Fibroblast of pulmonary artery (primary cell): ENCODE measurements at regions not wholly inside any gene's neighbourhood (a gene's known extent, or its start where the extent isn't known, plus 50 kb on each side); places are given as distances from the start of the nearest gene placed in this dataset.

Experiments
- DNase-seq: peaks from one replicate; pipeline ENCODE4 v3.0.0-alpha.2; 2010; ENCODE audit warnings: low read depth
- H3K4me3 ChIP-seq: replicated peaks from 2 replicates; pipeline ENCODE4 v1.5.1; 2011; ENCODE audit warnings: low read depth, mild to moderate bottlenecking, control low read depth, low read length, moderate library complexity
- CTCF ChIP-seq: IDR thresholded peaks from 2 replicates; pipeline ENCODE4 v1.5.1; 2011; ENCODE audit warnings: mild to moderate bottlenecking, control low read depth, low read length, inconsistent platforms; ENCODE audit errors: missing control alignments

DNA sequence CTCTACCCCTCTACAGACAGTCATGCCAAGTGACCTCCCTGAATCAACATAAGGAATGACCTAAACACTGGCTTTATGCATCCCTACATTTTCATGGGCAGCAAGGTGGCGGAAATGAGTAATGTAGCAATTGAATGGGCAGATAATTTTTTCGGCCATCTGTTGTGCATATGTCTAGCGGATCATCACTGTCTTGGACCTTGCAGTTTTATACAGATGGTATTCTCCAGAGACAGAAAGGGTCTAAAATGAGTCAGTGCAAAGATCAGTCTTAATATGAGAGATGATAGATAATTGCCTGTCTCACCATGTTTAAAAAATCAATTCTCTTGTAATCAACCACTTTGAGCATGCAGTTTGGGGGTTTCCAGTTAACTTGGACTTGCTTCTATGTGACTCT, 177.3 kb upstream of the DKK2 start:
- no peak for TF ChIP-seq CTCF
- H3K4me3 ChIP-seq = no peak overlapping the region
- DNase-seq = peak; percentile 1

GRCh38 chr4:107212565-107212964, 176.5 kb upstream of the DKK2 start:
- H3K4me3 ChIP-seq = no peak overlapping the region
- no peak for DNase-seq
- TF ChIP-seq CTCF = no peak

DNA sequence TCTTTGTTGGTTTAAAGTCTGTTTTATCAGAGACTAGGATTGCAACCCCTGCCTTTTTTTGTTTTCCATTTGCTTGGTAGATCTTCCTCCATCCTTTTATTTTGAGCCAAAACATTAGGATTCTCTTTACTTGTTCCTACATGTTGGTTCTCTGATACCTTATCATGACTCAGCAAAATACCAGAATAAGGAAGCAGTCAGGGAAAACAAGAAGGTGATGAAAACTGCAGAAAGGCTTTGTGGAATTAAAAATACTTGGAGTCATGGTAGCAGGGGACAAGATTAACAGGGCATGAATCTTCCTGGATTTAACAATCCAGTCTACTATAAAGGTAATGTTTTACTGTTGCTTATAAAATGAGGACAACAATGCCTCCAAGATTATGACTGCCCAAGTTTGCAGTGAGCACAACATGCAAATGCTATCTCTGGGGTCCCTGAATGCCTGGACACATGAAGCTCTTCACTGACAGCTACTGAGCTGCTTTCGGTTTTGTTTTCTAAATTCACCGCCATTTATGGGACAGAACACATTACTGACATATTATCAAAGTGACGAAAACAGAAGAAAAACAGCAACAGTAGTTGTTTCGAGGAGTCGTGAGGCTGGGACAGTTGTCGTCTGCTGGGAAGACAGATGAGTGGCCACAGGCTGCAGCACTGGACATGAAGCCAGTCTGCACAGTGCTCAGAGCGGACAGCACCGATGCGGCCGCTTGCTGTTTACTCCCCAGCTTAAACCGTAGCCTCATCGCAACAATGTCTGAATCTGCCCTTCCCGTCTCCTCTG, 174.5 kb upstream of the DKK2 start:
- no peak for TF ChIP-seq CTCF
- DNase-seq = peak; percentile 41
- peak overlapping the region; percentile 70 for H3K4me3 ChIP-seq

- H3K4me3 ChIP-seq = no peak overlapping the region
- no peak for DNase-seq
- TF ChIP-seq CTCF = no peak
These were observed 167.6 kb upstream of the DKK2 start for GRCh38 chr4:107203733-107204132.

DNA sequence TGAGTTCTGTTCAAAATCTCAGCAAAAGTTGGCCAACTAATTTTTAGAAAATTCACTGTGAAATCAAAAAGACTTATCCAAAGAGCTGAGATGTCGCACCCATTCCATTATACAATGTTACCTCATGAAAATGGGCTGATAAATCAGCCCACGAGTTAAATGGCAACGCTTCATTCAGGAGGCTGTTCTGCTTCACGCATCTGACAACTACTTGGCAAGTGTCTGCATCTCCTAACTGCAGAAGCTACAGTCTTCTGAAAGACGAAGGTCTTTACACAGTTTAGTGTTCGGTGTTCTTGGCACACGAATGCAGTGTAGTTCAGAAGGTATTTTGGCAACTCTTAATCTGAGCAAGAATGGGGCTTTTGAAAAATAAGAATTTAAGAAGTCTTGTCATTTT, 166.6 kb upstream of the DKK2 start:
- peak; percentile 10 for DNase-seq
- H3K4me3 ChIP-seq = no peak overlapping the region
- no peak for TF ChIP-seq CTCF

DNA sequence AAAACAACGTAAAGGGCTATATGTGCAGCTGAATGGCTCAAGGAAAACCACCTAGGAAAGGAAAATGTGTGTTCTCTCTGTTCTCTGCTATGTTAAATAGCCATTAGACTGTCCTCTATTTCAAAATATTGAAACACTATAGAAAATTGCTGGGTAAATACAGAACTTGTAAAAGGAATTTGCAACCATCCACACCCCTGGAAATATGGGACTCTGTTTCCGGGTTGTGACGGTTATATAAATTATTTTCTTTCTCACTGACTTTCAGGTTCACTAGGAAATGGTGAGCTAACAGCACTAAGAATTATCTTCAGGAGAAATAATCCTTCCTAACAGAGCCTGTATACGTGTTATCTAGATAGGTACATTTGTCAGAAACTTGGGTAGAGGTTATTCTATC, 161.0 kb upstream of the DKK2 start:
- no peak for TF ChIP-seq CTCF
- no peak for DNase-seq
- H3K4me3 ChIP-seq = no peak overlapping the region

- no peak for DNase-seq
- no peak for TF ChIP-seq CTCF
- H3K4me3 ChIP-seq = no peak overlapping the region
These were observed 160.2 kb upstream of the DKK2 start for GRCh38 chr4:107196312-107196711.
